B cell (primary cell): ENCODE measurements at regions not wholly inside any gene's neighbourhood (a gene's known extent, or its start where the extent isn't known, plus 50 kb on each side); places are given as distances from the start of the nearest gene placed in this dataset.

ENCODE experiments used
- ATAC-seq: fragments of 200-7000 bp; cut with Tn5 transposase; one replicate; pipeline ENCODE4 v1.10.0; 2021; ENCODE audit warnings: low read depth, mild to moderate bottlenecking, moderate number of reproducible peaks, moderate library complexity
- CTCF ChIA-PET: fragments of 350-600 bp; sonication (Branson Sonifier 250); formaldehyde crosslinking; loops from one replicate; lab custom pipeline; 2021; ENCODE audit warnings: antibody characterized with exemption, inconsistent platforms; lab: Charles Lee
- POLR2A ChIA-PET: fragments of 350-600 bp; sonication (Branson Sonifier 250); formaldehyde crosslinking; loops from one replicate; lab custom pipeline; 2021; ENCODE audit warnings: antibody characterized with exemption; lab: Charles Lee
- DNase-seq: peaks from one replicate; pipeline ENCODE4 v3.0.0; 2013
- H2AFZ ChIP-seq: 2 replicates; pipeline ENCODE4 v1.6.1; 2012; ENCODE audit warnings: mild to moderate bottlenecking, low read depth, low read length; ENCODE audit not compliant: insufficient read depth, poor library complexity, severe bottlenecking
- H3K27ac ChIP-seq, 2 donors: 1 replicate in 1 of 2; 2 replicates in 1 of 2; pipeline ENCODE4 v1.5.1; 2012 to 2013; ENCODE audit warnings: low read length in 2 of 2, mild to moderate bottlenecking in 2 of 2, moderate library complexity in 1 of 2
- H3K27me3 ChIP-seq, 4 experiments: fragments of 200-600 bp in 1 of 4; sonication (generic) in 1 of 4; replicated peaks in 1 of 4; 1 replicate in 2 of 4; 2 replicates in 2 of 4; pipeline versions ENCODE4 v1.6.1 to v1.7.0; 2013 to 2016; ENCODE audit warnings: low read length in 3 of 4, mild to moderate bottlenecking in 2 of 4, mixed read lengths in 1 of 4, moderate library complexity in 1 of 4; ENCODE audit not compliant: insufficient read depth in 4 of 4, control insufficient read depth in 3 of 4; ENCODE audit errors: control extremely low read depth in 1 of 4
- H3K36me3 ChIP-seq, 2 experiments: replicated peaks in 1 of 2; 1 replicate in 1 of 2; 2 replicates in 1 of 2; pipeline versions ENCODE4 v1.6.1 to v1.7.1; 2013; ENCODE audit warnings: low read length in 1 of 2; ENCODE audit not compliant: insufficient read depth in 2 of 2, control insufficient read depth in 1 of 2; ENCODE audit errors: control extremely low read depth in 1 of 2, extremely low read depth in 1 of 2
- H3K4me1 ChIP-seq, 2 donors: fragments of 200-600 bp in 1 of 2; sonication (generic) in 1 of 2; 1 replicate in 1 of 2; 2 replicates in 1 of 2; pipeline versions ENCODE4 v1.5.1 to v1.6.1; 2013 to 2017; ENCODE audit warnings: low read length in 2 of 2; ENCODE audit not compliant: control insufficient read depth in 2 of 2, insufficient read depth in 2 of 2
- H3K4me2 ChIP-seq: replicated peaks from 2 replicates; pipeline ENCODE3; 2012; ENCODE audit warnings: mild to moderate bottlenecking, low read depth, low read length; ENCODE audit not compliant: poor library complexity, severe bottlenecking
- H3K4me3 ChIP-seq, 5 experiments: fragments of 200-600 bp in 1 of 5; sonication (generic) in 1 of 5; 1 replicate in 3 of 5; 2 replicates in 2 of 5; pipeline versions ENCODE4 v1.5.1 to v1.7.0; 2011 to 2016; ENCODE audit warnings: low read length in 4 of 5, mild to moderate bottlenecking in 4 of 5, low read depth in 2 of 5, control low read depth in 1 of 5, moderate library complexity in 1 of 5; ENCODE audit not compliant: insufficient read depth in 1 of 5; ENCODE audit errors: control extremely low read depth in 1 of 5, extremely low read depth in 1 of 5
- H3K79me2 ChIP-seq: fragments of 200-600 bp; sonication (generic); one replicate; pipeline ENCODE4 v1.6.0; 2016; ENCODE audit warnings: low read length; ENCODE audit not compliant: control insufficient read depth, insufficient read depth
- H3K9ac ChIP-seq: fragments of 200-600 bp; sonication (generic); 2 replicates; pipeline ENCODE4 v1.6.1; 2017; ENCODE audit warnings: mild to moderate bottlenecking, low read length, moderate library complexity
- H3K9me3 ChIP-seq, 3 donors: one replicate each; pipeline versions ENCODE4 v1.6.1 to v1.7.1; 2013; ENCODE audit warnings: low read length in 2 of 3; ENCODE audit not compliant: control insufficient read depth in 2 of 3, insufficient read depth in 1 of 3; ENCODE audit errors: control extremely low read depth in 1 of 3
- H4K20me1 ChIP-seq: 2 replicates; pipeline ENCODE4 v1.6.0; 2012; ENCODE audit warnings: mild to moderate bottlenecking, low read length; ENCODE audit not compliant: insufficient read depth, control insufficient read depth, poor library complexity, severe bottlenecking
- H3K27ac Mint-ChIP-seq: one replicate; pipeline ENCODE4 v1.8.0; 2021; ENCODE audit warnings: mixed read lengths
- H3K27me3 Mint-ChIP-seq: one replicate; pipeline ENCODE4 v1.8.0; 2021; ENCODE audit warnings: mixed read lengths
- H3K4me1 Mint-ChIP-seq: one replicate; pipeline ENCODE4 v1.8.0; 2021; ENCODE audit warnings: mixed read lengths
- H3K4me3 Mint-ChIP-seq: one replicate; pipeline ENCODE4 v1.8.0; 2021; ENCODE audit warnings: mixed read lengths
- H3K9me3 Mint-ChIP-seq: one replicate; pipeline ENCODE4 v1.8.0; 2022; ENCODE audit warnings: mixed read lengths; ENCODE audit not compliant: insufficient read depth
- EZH2 ChIP-seq: IDR thresholded peaks from 2 replicates; pipeline ENCODE4 v1.6.1; 2012; ENCODE audit warnings: borderline replicate concordance, low read depth, mild to moderate bottlenecking, moderate library complexity, low read length; ENCODE audit not compliant: insufficient read depth, poor library complexity, severe bottlenecking
- WGBS: methylation state at CpG from one replicate; pipeline ENCODE4 v1.1.5; 2013; ENCODE audit warnings: missing lambda C conversion rate; ENCODE audit not compliant: insufficient coverage; 5-methylcytosine and 5-hydroxymethylcytosine counted together
- intact Hi-C: fragments of 100-400 bp; cut with micrococcal nuclease; formaldehyde crosslinking; loops from one replicate; pipeline ENCODE4 v1.10.0; 2022
- TF ChIP-seq, protein P1 (sequence below): fragments of 200-600 bp; IDR thresholded peaks from one replicate; pipeline ENCODE4 v1.8.0; 2022; ENCODE audit warnings: antibody characterized with exemption, mild to moderate bottlenecking

GRCh38 chr16:86298758-86299134 lies 211.6 kb upstream of the FOXF1 start:
- no peak overlapping the region for H3K27ac ChIP-seq
- H3K9ac ChIP-seq = no peak overlapping the region
- H3K27me3 ChIP-seq = peaks cover 0 to 56% (median 12%) of the 10 kb centered on the region in 4 experiments
- peaks cover 0 to 10% (median 0%) of the 10 kb centered on the region in 3 donors for H3K9me3 ChIP-seq
- no peaks in the 10 kb centered on the region for H3K79me2 ChIP-seq
- H3K4me2 ChIP-seq = no peak overlapping the region
- no peak for ATAC-seq
- no peak for TF ChIP-seq EZH2
- TF ChIP-seq, protein P1, sequence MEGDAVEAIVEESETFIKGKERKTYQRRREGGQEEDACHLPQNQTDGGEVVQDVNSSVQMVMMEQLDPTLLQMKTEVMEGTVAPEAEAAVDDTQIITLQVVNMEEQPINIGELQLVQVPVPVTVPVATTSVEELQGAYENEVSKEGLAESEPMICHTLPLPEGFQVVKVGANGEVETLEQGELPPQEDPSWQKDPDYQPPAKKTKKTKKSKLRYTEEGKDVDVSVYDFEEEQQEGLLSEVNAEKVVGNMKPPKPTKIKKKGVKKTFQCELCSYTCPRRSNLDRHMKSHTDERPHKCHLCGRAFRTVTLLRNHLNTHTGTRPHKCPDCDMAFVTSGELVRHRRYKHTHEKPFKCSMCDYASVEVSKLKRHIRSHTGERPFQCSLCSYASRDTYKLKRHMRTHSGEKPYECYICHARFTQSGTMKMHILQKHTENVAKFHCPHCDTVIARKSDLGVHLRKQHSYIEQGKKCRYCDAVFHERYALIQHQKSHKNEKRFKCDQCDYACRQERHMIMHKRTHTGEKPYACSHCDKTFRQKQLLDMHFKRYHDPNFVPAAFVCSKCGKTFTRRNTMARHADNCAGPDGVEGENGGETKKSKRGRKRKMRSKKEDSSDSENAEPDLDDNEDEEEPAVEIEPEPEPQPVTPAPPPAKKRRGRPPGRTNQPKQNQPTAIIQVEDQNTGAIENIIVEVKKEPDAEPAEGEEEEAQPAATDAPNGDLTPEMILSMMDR = no peak
- no peaks in the 10 kb centered on the region for H3K36me3 ChIP-seq
- H3K27me3 Mint-ChIP-seq = peaks cover 57% of the 10 kb centered on the region
- H3K27ac Mint-ChIP-seq = no peak overlapping the region
- H3K4me1 ChIP-seq = no peaks in the 10 kb centered on the region
- no peaks in the 10 kb centered on the region for H3K9me3 Mint-ChIP-seq
- no peaks in the 10 kb centered on the region for H3K4me1 Mint-ChIP-seq
- DNase-seq = no peak
- H4K20me1 ChIP-seq = no peaks in the 10 kb centered on the region
- ChIA-PET POLR2A (no interaction called here), CTCF (no interaction called here)
- intact Hi-C loops = no loop called here
- no peak overlapping the region for H3K4me3 Mint-ChIP-seq
- WGBS = 61% methylated on average over 4 of the region's 7 CpGs
- no peak overlapping the region for H2AFZ ChIP-seq
- H3K4me3 ChIP-seq = no peak overlapping the region

DNA sequence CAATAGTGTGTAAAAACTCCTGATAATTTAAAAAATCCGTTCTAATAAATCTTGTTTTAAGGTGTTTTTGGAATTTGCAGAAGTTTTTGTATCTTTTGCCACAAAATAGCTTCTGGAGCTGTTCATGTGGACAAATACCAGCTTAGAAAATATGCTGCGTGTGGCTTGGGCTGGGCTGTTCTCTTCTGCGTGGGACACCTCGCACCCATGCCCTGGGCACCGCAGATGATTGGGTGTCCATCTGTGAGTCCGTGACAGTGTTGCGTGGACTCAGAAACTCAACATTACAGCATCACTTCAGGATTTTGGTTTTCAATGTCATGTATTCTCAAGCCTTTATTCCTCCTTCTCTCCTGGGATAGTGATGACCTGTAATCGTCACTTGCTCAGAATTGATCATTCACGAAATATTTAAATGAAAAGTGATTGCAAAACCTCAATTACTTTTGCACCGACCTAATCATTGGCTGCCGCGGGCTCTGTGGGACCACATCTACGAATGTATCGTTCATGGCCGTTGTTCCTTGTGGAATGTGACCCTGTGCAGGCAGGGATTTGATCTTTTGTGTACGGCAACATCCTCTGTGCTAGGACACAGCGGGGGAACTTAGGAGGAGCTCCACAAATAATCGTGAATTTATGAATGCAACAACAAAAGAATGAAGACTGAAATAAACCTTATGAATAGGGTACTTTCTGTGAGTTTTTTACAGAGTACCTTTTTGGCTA lies 210.3 kb upstream of the FOXF1 start:
- H3K9me3 ChIP-seq = peaks cover 0 to 5% (median 0%) of the 10 kb centered on the region in 3 donors
- H4K20me1 ChIP-seq = no peaks in the 10 kb centered on the region
- H3K27ac ChIP-seq = no peak overlapping the region
- intact Hi-C loops = no loop called here
- CTCF ChIA-PET = no interaction called here
- no peaks in the 10 kb centered on the region for H3K79me2 ChIP-seq
- H3K9ac ChIP-seq = no peak overlapping the region
- POLR2A ChIA-PET = no interaction called here
- H3K27ac Mint-ChIP-seq = no peak overlapping the region
- H3K4me2 ChIP-seq = no peak overlapping the region
- no peak for ATAC-seq
- H3K4me1 ChIP-seq = no peaks in the 10 kb centered on the region
- H3K27me3 Mint-ChIP-seq = peaks cover 53% of the 10 kb centered on the region
- H3K4me1 Mint-ChIP-seq = no peaks in the 10 kb centered on the region
- 68% methylated on average over 12 of the region's 18 CpGs for WGBS
- no peak for TF ChIP-seq EZH2
- H3K27me3 ChIP-seq = peaks cover 0 to 49% (median 12%) of the 10 kb centered on the region in 4 experiments
- DNase-seq = no peak
- H3K36me3 ChIP-seq = no peaks in the 10 kb centered on the region
- H3K4me3 Mint-ChIP-seq = no peak overlapping the region
- H3K4me3 ChIP-seq = no peak overlapping the region
- no peak overlapping the region for H2AFZ ChIP-seq
- no peaks in the 10 kb centered on the region for H3K9me3 Mint-ChIP-seq
